ENCODE measurements at regions not wholly inside any gene's neighbourhood (a gene's known extent, or its start where the extent isn't known, plus 50 kb on each side); places are given as distances from the start of the nearest gene placed in this dataset.

DNA sequence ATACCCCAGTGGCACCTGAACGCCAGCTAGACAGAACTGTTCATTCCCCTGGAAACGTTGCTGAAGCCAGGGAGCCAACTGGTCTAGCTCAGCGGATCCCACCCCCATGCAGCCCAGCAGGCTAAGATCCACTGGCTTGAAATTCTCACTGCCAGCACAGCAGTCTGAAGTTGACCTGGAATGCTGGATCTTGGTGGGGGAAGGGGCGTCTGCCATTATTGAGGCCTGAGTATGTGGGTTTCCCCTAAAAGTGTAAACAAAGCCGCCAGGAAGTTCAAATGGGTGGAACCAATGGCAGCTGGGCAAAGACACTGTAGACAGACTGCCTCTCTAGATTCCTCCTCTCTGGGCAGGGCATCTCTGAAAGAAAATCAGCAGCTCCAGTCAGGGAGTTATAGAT, 213.0 kb downstream of the NKX6-1 start:
- Mint-ChIP-seq H3K36me3 (ENCODE audit: insufficient read depth, unreplicated experiment) (no peaks in the 10 kb centered on the region), H3K4me1 (ENCODE audit: low read depth, unreplicated experiment) (no peaks in the 10 kb centered on the region), H3K27me3 (ENCODE audit: unreplicated experiment) (peaks cover 34% of the 10 kb centered on the region), H3K4me3 (ENCODE audit: low read depth, unreplicated experiment) (no peak overlapping the region), H3K27ac (ENCODE audit: unreplicated experiment) (no peak overlapping the region), H3K9me3 (ENCODE audit: low read depth, unreplicated experiment) (peaks cover 2% of the 10 kb centered on the region)
- intact Hi-C loops (cut with micrococcal nuclease; ENCODE audit: unreplicated experiment): no loop called here
- DNase-seq: no peak
- BruUV-seq (replicated peaks): no TSS peak
- CTCF ChIA-PET: no interaction called here
- TF ChIP-seq, protein P1, sequence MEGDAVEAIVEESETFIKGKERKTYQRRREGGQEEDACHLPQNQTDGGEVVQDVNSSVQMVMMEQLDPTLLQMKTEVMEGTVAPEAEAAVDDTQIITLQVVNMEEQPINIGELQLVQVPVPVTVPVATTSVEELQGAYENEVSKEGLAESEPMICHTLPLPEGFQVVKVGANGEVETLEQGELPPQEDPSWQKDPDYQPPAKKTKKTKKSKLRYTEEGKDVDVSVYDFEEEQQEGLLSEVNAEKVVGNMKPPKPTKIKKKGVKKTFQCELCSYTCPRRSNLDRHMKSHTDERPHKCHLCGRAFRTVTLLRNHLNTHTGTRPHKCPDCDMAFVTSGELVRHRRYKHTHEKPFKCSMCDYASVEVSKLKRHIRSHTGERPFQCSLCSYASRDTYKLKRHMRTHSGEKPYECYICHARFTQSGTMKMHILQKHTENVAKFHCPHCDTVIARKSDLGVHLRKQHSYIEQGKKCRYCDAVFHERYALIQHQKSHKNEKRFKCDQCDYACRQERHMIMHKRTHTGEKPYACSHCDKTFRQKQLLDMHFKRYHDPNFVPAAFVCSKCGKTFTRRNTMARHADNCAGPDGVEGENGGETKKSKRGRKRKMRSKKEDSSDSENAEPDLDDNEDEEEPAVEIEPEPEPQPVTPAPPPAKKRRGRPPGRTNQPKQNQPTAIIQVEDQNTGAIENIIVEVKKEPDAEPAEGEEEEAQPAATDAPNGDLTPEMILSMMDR (IDR thresholded peaks at IDR 0.05; ENCODE audit: unreplicated experiment): no peak

DNA sequence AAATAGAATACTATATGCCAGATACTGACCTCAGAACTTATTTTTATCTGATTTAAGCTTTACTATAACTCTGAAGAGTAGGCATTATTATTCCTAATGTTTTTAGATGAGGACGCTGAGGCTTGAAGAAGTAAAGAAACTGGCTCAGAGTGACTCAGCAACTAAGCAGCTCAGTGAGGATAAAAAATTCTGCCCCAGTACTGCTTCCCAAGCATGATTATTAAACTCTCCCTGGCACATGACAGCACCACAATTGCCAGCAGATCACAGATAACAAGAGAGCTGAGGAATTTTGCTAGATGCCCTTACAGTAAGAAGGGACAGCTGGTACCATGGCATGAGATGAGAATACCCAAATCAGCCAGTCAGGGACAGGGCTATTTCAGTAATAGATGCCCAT, 219.4 kb downstream of the NKX6-1 start:
- CTCF ChIA-PET: no interaction called here
- TF ChIP-seq, protein P1 (IDR thresholded peaks at IDR 0.05; ENCODE audit: unreplicated experiment): no peak
- no peak overlapping the region for H3K27ac Mint-ChIP-seq (ENCODE audit: unreplicated experiment)
- no peak for DNase-seq
- H3K27me3 Mint-ChIP-seq (ENCODE audit: unreplicated experiment): no peaks in the 10 kb centered on the region
- H3K36me3 Mint-ChIP-seq (ENCODE audit: insufficient read depth, unreplicated experiment): no peaks in the 10 kb centered on the region
- intact Hi-C loops (cut with micrococcal nuclease; ENCODE audit: unreplicated experiment): no loop called here
- H3K4me3 Mint-ChIP-seq (ENCODE audit: low read depth, unreplicated experiment): no peak overlapping the region
- no peaks in the 10 kb centered on the region for H3K4me1 Mint-ChIP-seq (ENCODE audit: low read depth, unreplicated experiment)
- BruUV-seq (replicated peaks): no TSS peak
- no peaks in the 10 kb centered on the region for H3K9me3 Mint-ChIP-seq (ENCODE audit: low read depth, unreplicated experiment)

DNA sequence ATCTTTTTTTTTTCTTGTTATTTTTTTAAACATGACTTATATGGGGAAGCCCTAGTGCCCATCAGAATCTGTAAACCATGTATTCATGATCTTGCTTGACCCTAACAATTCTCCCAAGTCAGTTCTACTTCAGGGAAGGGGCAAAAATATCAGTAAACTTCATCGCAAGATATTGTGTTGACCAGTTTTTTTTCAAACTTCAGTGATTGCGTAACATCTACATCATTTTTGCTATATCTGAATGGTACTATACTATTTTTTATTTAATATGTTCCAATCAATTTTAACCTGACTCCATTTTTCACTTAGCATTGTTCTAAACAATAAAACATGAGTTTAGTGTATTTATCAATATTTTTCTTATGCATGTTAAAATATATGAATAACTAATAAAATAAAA, 221.2 kb downstream of the NKX6-1 start:
- intact Hi-C loops (cut with micrococcal nuclease; ENCODE audit: unreplicated experiment): no loop called here
- no peak overlapping the region for H3K4me3 Mint-ChIP-seq (ENCODE audit: low read depth, unreplicated experiment)
- no TSS peak for BruUV-seq (replicated peaks)
- CTCF ChIA-PET: no interaction called here
- H3K27ac Mint-ChIP-seq (ENCODE audit: unreplicated experiment): no peak overlapping the region
- no peaks in the 10 kb centered on the region for H3K36me3 Mint-ChIP-seq (ENCODE audit: insufficient read depth, unreplicated experiment)
- no peak for DNase-seq
- H3K9me3 Mint-ChIP-seq (ENCODE audit: low read depth, unreplicated experiment): no peaks in the 10 kb centered on the region
- TF ChIP-seq, protein P1 (IDR thresholded peaks at IDR 0.05; ENCODE audit: unreplicated experiment): no peak
- H3K4me1 Mint-ChIP-seq (ENCODE audit: low read depth, unreplicated experiment): no peaks in the 10 kb centered on the region
- no peaks in the 10 kb centered on the region for H3K27me3 Mint-ChIP-seq (ENCODE audit: unreplicated experiment)

DNA sequence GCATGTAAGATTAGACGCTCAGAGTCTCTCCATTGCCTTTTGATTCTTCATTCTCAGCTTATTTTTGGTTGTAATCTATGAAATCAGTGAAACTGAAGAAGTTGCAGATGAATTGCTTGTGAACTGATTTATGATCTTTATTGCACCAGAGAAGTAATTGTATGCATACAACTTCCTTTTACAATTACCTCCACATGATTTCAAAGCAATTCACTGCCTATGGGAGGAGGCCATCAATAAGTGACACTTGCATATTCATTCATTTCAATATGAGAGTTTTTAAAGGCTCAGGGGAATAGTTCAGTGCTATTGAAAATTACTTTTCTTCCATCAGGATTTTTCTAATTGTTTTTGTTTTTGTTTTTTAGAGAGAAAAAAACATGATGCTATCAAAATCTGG, 222.3 kb downstream of the NKX6-1 start:
- BruUV-seq (replicated peaks): no TSS peak
- TF ChIP-seq, protein P1 (IDR thresholded peaks at IDR 0.05; ENCODE audit: unreplicated experiment): no peak
- no peak overlapping the region for H3K27ac Mint-ChIP-seq (ENCODE audit: unreplicated experiment)
- H3K36me3 Mint-ChIP-seq (ENCODE audit: insufficient read depth, unreplicated experiment): no peaks in the 10 kb centered on the region
- intact Hi-C loops (cut with micrococcal nuclease; ENCODE audit: unreplicated experiment): no loop called here
- no peaks in the 10 kb centered on the region for H3K4me1 Mint-ChIP-seq (ENCODE audit: low read depth, unreplicated experiment)
- no peaks in the 10 kb centered on the region for H3K27me3 Mint-ChIP-seq (ENCODE audit: unreplicated experiment)
- H3K4me3 Mint-ChIP-seq (ENCODE audit: low read depth, unreplicated experiment): no peak overlapping the region
- H3K9me3 Mint-ChIP-seq (ENCODE audit: low read depth, unreplicated experiment): no peaks in the 10 kb centered on the region
- DNase-seq: no peak
- CTCF ChIA-PET: no interaction called here
